ENCODE measurements at regions not wholly inside any gene's neighbourhood (a gene's known extent, or its start where the extent isn't known, plus 50 kb on each side); places are given as distances from the start of the nearest gene placed in this dataset.

DNA sequence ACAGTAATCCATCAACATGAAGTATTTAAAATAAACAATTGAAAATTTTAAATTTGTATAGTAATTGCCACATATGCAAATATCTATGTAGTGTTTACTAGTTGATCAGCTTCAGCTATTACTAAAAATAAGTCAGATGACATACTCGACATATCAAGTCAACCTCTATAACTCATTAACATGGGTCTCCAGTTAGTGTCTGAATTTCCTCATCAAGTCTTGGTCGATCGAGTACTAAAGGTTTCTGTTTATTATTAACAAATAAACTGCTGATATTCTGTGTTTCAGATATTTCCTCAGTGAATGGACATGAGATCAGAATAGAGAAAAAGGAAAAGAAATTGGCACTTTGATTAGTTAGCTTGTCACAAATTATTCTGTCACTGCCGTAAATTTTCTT lies 266.5 kb upstream of the ITGA1 start:
- TF ChIP-seq, protein P1, sequence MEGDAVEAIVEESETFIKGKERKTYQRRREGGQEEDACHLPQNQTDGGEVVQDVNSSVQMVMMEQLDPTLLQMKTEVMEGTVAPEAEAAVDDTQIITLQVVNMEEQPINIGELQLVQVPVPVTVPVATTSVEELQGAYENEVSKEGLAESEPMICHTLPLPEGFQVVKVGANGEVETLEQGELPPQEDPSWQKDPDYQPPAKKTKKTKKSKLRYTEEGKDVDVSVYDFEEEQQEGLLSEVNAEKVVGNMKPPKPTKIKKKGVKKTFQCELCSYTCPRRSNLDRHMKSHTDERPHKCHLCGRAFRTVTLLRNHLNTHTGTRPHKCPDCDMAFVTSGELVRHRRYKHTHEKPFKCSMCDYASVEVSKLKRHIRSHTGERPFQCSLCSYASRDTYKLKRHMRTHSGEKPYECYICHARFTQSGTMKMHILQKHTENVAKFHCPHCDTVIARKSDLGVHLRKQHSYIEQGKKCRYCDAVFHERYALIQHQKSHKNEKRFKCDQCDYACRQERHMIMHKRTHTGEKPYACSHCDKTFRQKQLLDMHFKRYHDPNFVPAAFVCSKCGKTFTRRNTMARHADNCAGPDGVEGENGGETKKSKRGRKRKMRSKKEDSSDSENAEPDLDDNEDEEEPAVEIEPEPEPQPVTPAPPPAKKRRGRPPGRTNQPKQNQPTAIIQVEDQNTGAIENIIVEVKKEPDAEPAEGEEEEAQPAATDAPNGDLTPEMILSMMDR (IDR thresholded peaks at IDR 0.05; ENCODE audit: low read depth, low read length, missing control alignments) = no peak
- DNase-seq (ENCODE audit: low read depth) = no peak
- in situ Hi-C loops (cut with HindIII; ENCODE audit: low sequenced_read_pairs) = no loop called here
- no peak overlapping the region for H3K4me3 ChIP-seq (ENCODE audit: low read depth, low read length)

DNA sequence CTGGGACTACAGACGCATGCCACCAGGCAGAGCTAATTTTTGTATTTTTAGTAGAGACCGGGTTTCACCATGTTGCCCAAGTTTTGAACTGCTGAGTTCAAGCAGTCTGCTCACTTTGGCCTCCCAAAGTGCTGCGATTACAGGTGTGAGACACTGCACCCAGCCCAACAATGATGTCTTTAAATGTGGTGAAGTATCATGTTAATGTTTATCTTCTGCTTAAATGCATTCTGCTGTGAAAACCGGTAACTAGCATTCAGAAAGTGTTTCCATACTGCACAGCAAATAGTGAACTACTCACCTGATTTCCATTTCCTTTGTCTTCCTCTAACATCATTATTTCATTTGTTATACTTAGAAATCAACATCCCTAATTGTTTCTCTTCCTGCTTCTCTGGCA lies 264.0 kb upstream of the ITGA1 start:
- in situ Hi-C loops (cut with HindIII; ENCODE audit: low sequenced_read_pairs) = no loop called here
- no peak for DNase-seq (ENCODE audit: low read depth)
- TF ChIP-seq, protein P1 (IDR thresholded peaks at IDR 0.05; ENCODE audit: low read depth, low read length, missing control alignments) = no peak

DNA sequence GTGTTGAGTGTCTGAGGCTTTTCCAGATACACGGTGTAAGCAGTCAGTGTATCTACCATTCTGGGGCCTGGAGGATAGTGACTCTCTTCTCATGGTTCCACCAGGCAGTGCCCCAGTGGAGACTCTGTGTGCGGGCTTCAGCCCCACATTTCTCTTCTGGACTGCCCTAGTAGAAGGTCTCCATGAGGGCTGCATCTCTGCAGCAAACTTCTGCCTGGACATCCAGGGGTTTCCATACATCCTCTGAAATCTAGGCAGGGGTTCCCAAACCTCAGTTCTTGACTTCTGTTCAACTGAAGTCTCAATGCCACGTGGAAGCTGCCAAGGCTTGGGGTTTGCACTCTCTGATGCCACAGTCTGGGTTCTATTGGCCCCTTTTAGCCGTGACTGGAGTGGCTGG lies 256.6 kb upstream of the ITGA1 start:
- no peak overlapping the region for H3K4me3 ChIP-seq (ENCODE audit: low read depth, low read length)
- TF ChIP-seq, protein P1 (IDR thresholded peaks at IDR 0.05; ENCODE audit: low read depth, low read length, missing control alignments) = no peak
- in situ Hi-C loops (cut with HindIII; ENCODE audit: low sequenced_read_pairs) = no loop called here
- DNase-seq (ENCODE audit: low read depth) = no peak

More for the DNA sequence above, 264.0 kb upstream of the ITGA1 start:
- H3K4me3 ChIP-seq (ENCODE audit: low read depth, low read length) = no peak overlapping the region

DNA sequence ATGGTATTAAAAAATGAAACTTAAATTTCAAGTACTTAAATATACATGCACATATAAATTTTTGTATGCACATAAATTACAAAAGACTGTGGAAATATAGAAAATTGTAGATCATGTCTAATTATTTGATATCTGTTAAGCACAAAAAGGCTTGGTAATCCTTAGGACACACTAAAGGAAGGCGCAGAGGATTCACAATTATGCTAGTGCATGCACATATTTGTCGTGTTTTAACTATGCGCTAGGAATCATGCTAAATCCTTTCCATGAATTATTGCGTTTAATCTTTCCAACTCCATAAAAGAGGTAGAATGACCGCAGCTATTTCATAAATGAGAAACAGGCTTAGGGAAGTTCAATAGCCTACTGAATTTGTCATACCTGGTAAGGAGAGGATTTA lies 244.1 kb upstream of the ITGA1 start:
- DNase-seq (ENCODE audit: low read depth) = no peak
- in situ Hi-C loops (cut with HindIII; ENCODE audit: low sequenced_read_pairs) = no loop called here
- TF ChIP-seq, protein P1 (IDR thresholded peaks at IDR 0.05; ENCODE audit: low read depth, low read length, missing control alignments) = no peak
- H3K4me3 ChIP-seq (ENCODE audit: low read depth, low read length) = no peak overlapping the region

DNA sequence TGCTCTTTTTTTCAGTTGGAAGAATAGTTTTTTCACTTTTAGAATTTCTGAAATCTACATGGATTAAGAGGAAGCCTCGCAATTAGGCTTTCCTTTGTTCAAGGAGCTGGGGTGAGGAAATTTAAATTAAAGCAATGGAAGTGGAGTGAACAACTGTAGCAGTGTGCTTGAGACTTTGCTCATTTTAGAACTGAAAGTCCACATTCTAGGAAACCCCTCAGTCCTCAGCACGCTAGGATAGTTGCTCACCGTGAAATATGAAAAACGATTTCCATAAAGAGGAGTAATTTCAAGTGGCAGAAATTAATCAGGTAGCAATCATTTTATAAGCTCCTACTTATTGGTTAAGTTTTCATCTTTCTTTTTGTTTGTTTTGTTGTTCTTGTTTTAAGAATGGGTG lies 243.0 kb upstream of the ITGA1 start:
- DNase-seq (ENCODE audit: low read depth) = no peak
- TF ChIP-seq, protein P1 (IDR thresholded peaks at IDR 0.05; ENCODE audit: low read depth, low read length, missing control alignments) = no peak
- H3K4me3 ChIP-seq (ENCODE audit: low read depth, low read length) = no peak overlapping the region
- in situ Hi-C loops (cut with HindIII; ENCODE audit: low sequenced_read_pairs) = no loop called here

DNA sequence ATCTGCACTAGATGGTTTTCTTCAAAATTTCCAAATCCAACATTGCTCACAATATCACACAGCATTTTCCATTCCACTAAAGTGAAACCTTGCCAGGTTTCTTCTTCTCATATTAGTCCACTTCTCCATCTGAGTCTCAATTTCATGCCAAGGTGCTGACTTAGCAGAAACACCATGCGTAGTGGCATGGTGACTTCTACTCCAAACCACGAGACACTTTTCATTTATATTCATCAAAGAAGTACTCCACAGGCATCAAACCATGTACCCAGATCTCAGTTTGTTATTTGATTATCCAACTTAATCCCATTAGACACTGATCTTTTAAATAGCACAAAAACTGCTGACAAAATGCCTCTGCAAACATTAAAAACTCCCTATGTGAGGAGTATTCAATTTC lies 233.4 kb upstream of the ITGA1 start:
- DNase-seq (ENCODE audit: low read depth) = no peak
- in situ Hi-C loops (cut with HindIII; ENCODE audit: low sequenced_read_pairs) = no loop called here

More for the DNA sequence above, 233.4 kb upstream of the ITGA1 start:
- TF ChIP-seq, protein P1 (IDR thresholded peaks at IDR 0.05; ENCODE audit: low read depth, low read length, missing control alignments) = no peak
- no peak overlapping the region for H3K4me3 ChIP-seq (ENCODE audit: low read depth, low read length)
